Fibroblast of mammary gland (primary cell): ENCODE measurements at regions not wholly inside any gene's neighbourhood (a gene's known extent, or its start where the extent isn't known, plus 50 kb on each side); places are given as distances from the start of the nearest gene placed in this dataset.

ENCODE experiments used
- DNase-seq: peaks from one replicate; pipeline ENCODE4 v3.0.0-alpha.2; 2010; ENCODE audit warnings: low read depth
- H3K4me3 ChIP-seq: 2 replicates; pipeline ENCODE4 v1.5.1; 2011; ENCODE audit warnings: low read depth, mild to moderate bottlenecking, low read length, moderate library complexity; ENCODE audit not compliant: control insufficient read depth
- TF ChIP-seq, protein P1 (sequence below): conservative IDR thresholded peaks from 2 replicates; pipeline ENCODE4 v1.5.1; 2011; ENCODE audit warnings: low read depth, low read length, inconsistent platforms; ENCODE audit not compliant: control insufficient read depth, insufficient read depth

DNA sequence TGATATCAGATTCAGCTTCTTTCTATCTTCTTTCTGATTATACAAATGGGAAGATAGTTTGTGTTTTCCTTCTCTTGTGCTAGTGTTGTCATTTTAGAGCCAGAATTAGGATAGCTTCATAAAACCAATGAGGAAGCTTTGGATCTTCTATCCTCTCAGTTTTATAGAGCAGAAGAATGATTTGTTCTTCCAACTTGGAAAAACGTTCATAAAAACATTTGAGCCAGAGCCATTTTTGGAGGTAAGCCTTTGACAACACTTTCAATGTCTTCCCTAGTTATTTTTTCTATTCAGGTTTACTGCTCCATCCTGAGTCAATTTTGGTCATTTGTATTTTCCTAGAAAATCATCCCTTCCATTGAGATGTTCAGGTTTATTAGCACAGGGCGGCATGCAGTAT lies 91.2 kb upstream of the MYOCD start:
- TF ChIP-seq, protein P1, sequence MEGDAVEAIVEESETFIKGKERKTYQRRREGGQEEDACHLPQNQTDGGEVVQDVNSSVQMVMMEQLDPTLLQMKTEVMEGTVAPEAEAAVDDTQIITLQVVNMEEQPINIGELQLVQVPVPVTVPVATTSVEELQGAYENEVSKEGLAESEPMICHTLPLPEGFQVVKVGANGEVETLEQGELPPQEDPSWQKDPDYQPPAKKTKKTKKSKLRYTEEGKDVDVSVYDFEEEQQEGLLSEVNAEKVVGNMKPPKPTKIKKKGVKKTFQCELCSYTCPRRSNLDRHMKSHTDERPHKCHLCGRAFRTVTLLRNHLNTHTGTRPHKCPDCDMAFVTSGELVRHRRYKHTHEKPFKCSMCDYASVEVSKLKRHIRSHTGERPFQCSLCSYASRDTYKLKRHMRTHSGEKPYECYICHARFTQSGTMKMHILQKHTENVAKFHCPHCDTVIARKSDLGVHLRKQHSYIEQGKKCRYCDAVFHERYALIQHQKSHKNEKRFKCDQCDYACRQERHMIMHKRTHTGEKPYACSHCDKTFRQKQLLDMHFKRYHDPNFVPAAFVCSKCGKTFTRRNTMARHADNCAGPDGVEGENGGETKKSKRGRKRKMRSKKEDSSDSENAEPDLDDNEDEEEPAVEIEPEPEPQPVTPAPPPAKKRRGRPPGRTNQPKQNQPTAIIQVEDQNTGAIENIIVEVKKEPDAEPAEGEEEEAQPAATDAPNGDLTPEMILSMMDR: no peak
- H3K4me3 ChIP-seq: no peak overlapping the region
- DNase-seq: no peak

DNA sequence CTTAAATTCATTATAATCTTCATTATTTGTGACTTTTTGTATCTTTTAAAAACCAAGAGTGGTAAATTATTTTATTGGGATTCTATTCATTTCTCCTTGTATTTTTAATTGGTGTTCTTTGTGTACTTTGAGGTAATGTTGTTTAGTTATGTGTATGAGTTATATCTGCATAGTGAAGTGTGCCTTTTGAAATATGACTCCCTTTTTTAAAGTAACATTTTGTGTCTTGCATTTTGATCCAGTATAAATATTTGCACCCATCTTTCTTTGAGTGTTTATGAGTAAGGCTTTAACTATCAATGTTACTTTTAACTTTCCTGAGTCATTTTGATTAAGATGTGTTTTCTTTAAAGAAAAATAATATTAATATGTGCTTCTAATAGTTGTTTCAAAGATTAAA lies 90.0 kb upstream of the MYOCD start:
- TF ChIP-seq, protein P1: no peak
- no peak overlapping the region for H3K4me3 ChIP-seq
- no peak for DNase-seq

DNA sequence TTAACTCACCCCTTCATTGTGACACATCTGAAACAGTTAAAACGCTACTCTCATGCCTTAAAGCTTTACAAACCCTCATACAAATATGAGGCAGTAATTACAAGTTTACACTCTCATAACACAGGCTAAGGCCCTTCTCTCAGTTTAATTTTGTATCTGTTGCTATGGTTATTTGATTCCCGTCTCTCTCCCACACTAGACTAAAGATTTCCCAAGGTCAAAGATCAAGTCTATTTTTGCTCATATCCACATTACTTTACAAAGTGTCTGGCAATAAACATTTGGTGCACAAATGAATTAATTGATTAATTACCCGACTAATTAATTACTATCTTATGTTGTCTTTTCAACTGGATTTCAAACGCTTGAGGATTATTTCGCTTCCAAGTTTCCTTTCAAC lies 86.4 kb upstream of the MYOCD start:
- H3K4me3 ChIP-seq: no peak overlapping the region
- TF ChIP-seq, protein P1: no peak
- no peak for DNase-seq

DNA sequence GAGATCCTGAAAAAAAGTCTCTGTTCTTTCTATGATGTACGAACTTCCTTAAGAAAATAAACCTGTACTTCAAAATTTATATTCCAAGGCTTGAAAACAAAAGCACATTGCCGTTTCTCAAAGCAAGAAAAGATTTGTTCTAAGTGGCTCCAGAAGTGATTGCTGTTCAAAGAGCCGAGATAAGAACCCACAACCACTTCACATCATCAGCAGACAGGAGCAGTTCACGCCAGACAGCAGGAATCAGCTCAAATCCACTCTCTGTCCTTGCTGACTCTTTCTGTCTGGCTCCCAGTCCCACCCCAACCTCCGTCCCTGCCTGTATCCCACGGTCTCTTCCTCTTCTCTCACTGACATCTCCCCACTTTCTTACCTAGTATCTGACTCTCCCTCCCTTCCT lies 85.0 kb upstream of the MYOCD start:
- TF ChIP-seq, protein P1: no peak
- DNase-seq: no peak
- no peak overlapping the region for H3K4me3 ChIP-seq

DNA sequence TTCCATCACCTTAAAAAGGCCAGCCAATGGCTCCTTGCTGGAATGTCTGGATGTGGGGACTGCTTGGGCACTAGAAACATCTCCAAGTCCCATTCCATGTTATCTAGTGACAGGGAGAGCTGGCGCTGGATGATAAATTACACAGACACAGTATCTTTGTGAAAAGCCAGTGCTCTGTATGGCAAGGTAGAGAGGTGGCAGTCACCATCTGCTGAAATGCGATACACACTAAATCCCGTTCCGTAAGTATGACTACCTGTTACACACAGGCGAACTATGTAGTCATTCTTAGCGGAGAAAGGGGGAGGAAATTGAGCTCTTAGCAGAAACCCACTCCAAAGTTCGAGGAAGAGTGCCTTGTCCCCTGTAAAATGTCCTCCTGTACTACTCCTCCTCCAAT lies 81.0 kb upstream of the MYOCD start:
- no peak for DNase-seq
- no peak overlapping the region for H3K4me3 ChIP-seq
- TF ChIP-seq, protein P1: no peak

DNA sequence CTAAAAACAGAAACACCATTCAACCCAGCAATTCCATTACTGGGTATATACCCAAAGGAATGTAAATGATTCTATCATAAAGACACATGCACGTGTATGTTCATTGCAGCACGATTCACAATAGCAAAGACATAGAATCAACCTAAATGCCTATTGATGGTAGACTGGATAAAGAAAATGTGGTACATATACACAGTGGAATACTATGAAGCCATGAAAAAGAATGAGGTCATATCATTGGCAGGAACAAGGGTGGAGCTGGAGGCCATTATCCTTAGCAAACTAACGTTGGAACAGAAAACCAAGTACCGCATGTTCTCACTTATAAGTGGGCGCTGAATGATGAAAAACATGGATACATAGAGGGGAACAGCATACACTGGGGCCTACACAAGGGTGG lies 77.2 kb upstream of the MYOCD start:
- TF ChIP-seq, protein P1: no peak
- DNase-seq: no peak
- no peak overlapping the region for H3K4me3 ChIP-seq

DNA sequence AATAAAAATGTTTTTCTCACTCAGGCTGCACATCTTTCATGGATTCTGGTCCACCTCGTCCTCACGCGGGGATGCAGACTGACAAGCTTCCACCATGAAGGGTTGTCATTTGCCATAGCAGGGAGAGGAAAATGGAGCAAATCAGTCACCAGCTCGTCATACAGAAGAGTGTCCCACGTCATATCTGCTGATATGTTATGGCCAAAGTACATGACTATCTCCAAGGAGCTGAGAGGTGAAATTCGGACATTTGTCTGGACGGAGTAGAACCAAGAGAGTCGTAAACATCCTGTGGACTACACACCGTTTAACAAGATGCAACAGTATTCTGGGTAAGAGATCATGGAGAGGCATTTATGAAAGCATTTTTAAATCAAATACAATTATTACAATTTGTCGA lies 75.3 kb upstream of the MYOCD start:
- TF ChIP-seq, protein P1: no peak
- H3K4me3 ChIP-seq: no peak overlapping the region
- DNase-seq: no peak
